ENCODE measurements at regions not wholly inside any gene's neighbourhood (a gene's known extent, or its start where the extent isn't known, plus 50 kb on each side); places are given as distances from the start of the nearest gene placed in this dataset.

- TF ChIP-seq CTCF (IDR thresholded peaks at IDR 0.05; ENCODE audit: insufficient read depth, low read length, poor library complexity, severe bottlenecking), result no peak
- no peak for DNase-seq (ENCODE audit: extremely low read depth, insufficient read length)
- Histone ChIP-seq H3K27me3 (replicated peaks; ENCODE audit: control insufficient read depth, insufficient read depth, low read length) (no peaks in the 10 kb centered on the region), H3K36me3 (ENCODE audit: control insufficient read depth, insufficient read depth, low read length) (no peaks in the 10 kb centered on the region), H3K4me3 (replicated peaks; ENCODE audit: low read depth, low read length) (no peak overlapping the region)
Observed at GRCh38 chr3:34247401-34247800, 449.0 kb downstream of the PDCD6IP start.

DNA sequence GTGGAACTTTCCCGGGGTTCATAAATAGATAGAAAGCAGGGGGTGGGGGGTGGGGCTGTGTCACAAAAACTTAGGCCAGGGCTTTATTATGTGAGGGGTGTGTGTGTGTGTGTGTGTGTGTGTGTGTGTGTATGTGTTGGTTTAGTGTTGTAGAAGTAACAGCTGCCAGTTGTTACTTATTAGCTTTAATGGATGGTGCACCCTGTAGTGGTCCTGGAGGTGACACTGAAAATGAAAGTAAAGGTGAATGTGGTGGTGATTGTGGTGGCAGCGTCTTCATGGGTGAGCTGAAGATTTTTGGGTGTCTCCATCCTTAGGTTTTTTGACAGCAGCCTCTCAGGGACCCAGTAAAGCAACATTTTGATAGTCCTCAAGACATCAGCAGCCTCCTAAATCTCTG lies 449.9 kb downstream of the PDCD6IP start:
- Histone ChIP-seq H3K4me3 (replicated peaks; ENCODE audit: low read depth, low read length) (no peak overlapping the region), H3K36me3 (ENCODE audit: control insufficient read depth, insufficient read depth, low read length) (no peaks in the 10 kb centered on the region), H3K27me3 (replicated peaks; ENCODE audit: control insufficient read depth, insufficient read depth, low read length) (no peaks in the 10 kb centered on the region)
- no peak for TF ChIP-seq CTCF (IDR thresholded peaks at IDR 0.05; ENCODE audit: insufficient read depth, low read length, poor library complexity, severe bottlenecking)
- no peak for DNase-seq (ENCODE audit: extremely low read depth, insufficient read length)

GRCh38 chr3:34254285-34254684 lies 455.9 kb downstream of the PDCD6IP start:
- no peak for TF ChIP-seq CTCF (IDR thresholded peaks at IDR 0.05; ENCODE audit: insufficient read depth, low read length, poor library complexity, severe bottlenecking)
- DNase-seq (ENCODE audit: extremely low read depth, insufficient read length), result no peak
- Histone ChIP-seq H3K4me3 (replicated peaks; ENCODE audit: low read depth, low read length) (no peak overlapping the region), H3K27me3 (replicated peaks; ENCODE audit: control insufficient read depth, insufficient read depth, low read length) (no peaks in the 10 kb centered on the region), H3K36me3 (ENCODE audit: control insufficient read depth, insufficient read depth, low read length) (no peaks in the 10 kb centered on the region)

DNA sequence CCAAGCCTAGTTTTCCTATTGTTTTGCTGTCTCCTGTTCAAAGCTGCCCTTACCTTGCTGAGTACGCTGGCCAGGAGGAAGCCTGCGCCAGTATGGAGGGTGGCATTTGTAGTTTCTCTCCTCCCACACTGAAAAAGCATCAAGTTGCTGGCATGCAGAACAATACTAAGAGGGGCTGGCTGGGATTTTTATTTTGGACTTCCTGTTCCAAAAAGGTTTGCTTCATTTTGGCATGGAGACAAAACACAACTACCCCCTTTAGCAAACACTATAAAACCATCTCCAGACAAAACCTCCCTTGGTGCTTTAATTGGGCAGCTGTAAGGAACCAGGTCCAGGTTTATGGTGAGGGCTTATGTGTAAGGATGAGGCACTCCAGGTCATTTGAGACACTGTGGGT lies 457.6 kb downstream of the PDCD6IP start:
- DNase-seq (ENCODE audit: extremely low read depth, insufficient read length), result no peak
- H3K36me3 ChIP-seq (ENCODE audit: control insufficient read depth, insufficient read depth, low read length), result no peaks in the 10 kb centered on the region
- TF ChIP-seq CTCF (IDR thresholded peaks at IDR 0.05; ENCODE audit: insufficient read depth, low read length, poor library complexity, severe bottlenecking), result no peak
- H3K4me3 ChIP-seq (replicated peaks; ENCODE audit: low read depth, low read length), result no peak overlapping the region
- no peaks in the 10 kb centered on the region for H3K27me3 ChIP-seq (replicated peaks; ENCODE audit: control insufficient read depth, insufficient read depth, low read length)

DNA sequence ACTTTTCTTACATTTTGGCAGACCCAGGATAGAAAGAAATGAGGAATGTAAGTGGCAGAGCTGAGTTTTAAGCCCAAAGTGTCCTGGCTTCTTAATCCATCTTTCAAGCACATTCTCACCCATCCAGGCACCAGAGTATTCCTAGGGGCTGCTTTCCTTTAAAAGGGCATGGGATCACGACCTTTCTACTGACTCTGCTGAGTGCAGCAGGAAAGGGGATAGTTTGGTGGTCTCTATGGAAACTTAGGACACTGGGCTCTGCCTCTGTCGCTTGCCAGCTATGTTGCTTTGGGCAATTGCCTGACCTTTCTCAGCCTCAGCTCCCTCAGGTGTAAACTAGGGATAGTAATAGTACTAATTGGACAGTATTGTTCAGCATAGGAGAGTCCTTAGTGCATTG lies 458.4 kb downstream of the PDCD6IP start:
- Histone ChIP-seq H3K4me3 (replicated peaks; ENCODE audit: low read depth, low read length) (no peak overlapping the region), H3K27me3 (replicated peaks; ENCODE audit: control insufficient read depth, insufficient read depth, low read length) (no peaks in the 10 kb centered on the region), H3K36me3 (ENCODE audit: control insufficient read depth, insufficient read depth, low read length) (no peaks in the 10 kb centered on the region)
- DNase-seq (ENCODE audit: extremely low read depth, insufficient read length), result no peak
- TF ChIP-seq CTCF (IDR thresholded peaks at IDR 0.05; ENCODE audit: insufficient read depth, low read length, poor library complexity, severe bottlenecking), result no peak

- no peaks in the 10 kb centered on the region for H3K36me3 ChIP-seq (ENCODE audit: control insufficient read depth, insufficient read depth, low read length)
- no peak overlapping the region for H3K4me3 ChIP-seq (replicated peaks; ENCODE audit: low read depth, low read length)
- no peak for DNase-seq (ENCODE audit: extremely low read depth, insufficient read length)
- H3K27me3 ChIP-seq (replicated peaks; ENCODE audit: control insufficient read depth, insufficient read depth, low read length), result no peaks in the 10 kb centered on the region
- no peak for TF ChIP-seq CTCF (IDR thresholded peaks at IDR 0.05; ENCODE audit: insufficient read depth, low read length, poor library complexity, severe bottlenecking)
Observed at GRCh38 chr3:34258271-34258998, 460.0 kb downstream of the PDCD6IP start.

All from GM06990 (cell line).